HepG2 (cell line): ENCODE measurements at regions not wholly inside any gene's neighbourhood (a gene's known extent, or its start where the extent isn't known, plus 50 kb on each side); places are given as distances from the start of the nearest gene placed in this dataset.

ENCODE experiments used
- HNF4A ChIP-seq: sonication (generic); formaldehyde crosslinking; IDR thresholded peaks from 2 replicates; pipeline ENCODE4 v1.4.0; 2020; ENCODE audit warnings: missing genetic modification reagents
- MAZ ChIP-seq, 2 experiments: sonication (generic) in 1 of 2; formaldehyde crosslinking in 1 of 2; IDR thresholded peaks; 2 replicates each; pipeline versions ENCODE4 v1.5.0 to v1.6.1; 2012 to 2020; ENCODE audit warnings: low read depth in 2 of 2, mild to moderate bottlenecking in 2 of 2, borderline replicate concordance in 1 of 2, improper control_type of control experiment in 1 of 2, low read length in 1 of 2, missing genetic modification reagents in 1 of 2, moderate library complexity in 1 of 2
- POLR2AphosphoS2 ChIP-seq: IDR thresholded peaks from 2 replicates; pipeline ENCODE4 v1.6.1; 2011; ENCODE audit warnings: low read depth, low read length, improper control_type of control experiment
- POLR2AphosphoS5 ChIP-seq: IDR thresholded peaks from 2 replicates; pipeline ENCODE4 v1.6.1; 2012; ENCODE audit warnings: low read depth, low read length
- RFXAP ChIP-seq: sonication (generic); formaldehyde crosslinking; IDR thresholded peaks from 2 replicates; pipeline ENCODE4 v1.4.0; 2020; ENCODE audit warnings: missing genetic modification reagents, borderline replicate concordance
- SCMH1 ChIP-seq: sonication (generic); formaldehyde crosslinking; IDR thresholded peaks from 2 replicates; pipeline ENCODE4 v1.9.0; 2021; ENCODE audit warnings: missing genetic modification reagents, mild to moderate bottlenecking, borderline replicate concordance
- SMAD3 ChIP-seq: sonication (generic); formaldehyde crosslinking; IDR thresholded peaks from 2 replicates; pipeline ENCODE4 v1.4.0; 2020; ENCODE audit warnings: missing genetic modification reagents
- XRCC5 ChIP-seq: fragments of 200-400 bp; formaldehyde crosslinking; optimal IDR thresholded peaks from 2 replicates; pipeline ENCODE3; 2017; ENCODE audit warnings: mild to moderate bottlenecking, low read length
- ZNF207 ChIP-seq: fragments of 450-650 bp; IDR thresholded peaks from 2 replicates; pipeline ENCODE4 v1.6.1; 2016; ENCODE audit warnings: antibody characterized with exemption, borderline replicate concordance
- ZNF260 ChIP-seq: sonication (generic); formaldehyde crosslinking; IDR thresholded peaks from 2 replicates; pipeline ENCODE4 v1.4.0; 2020; ENCODE audit warnings: missing genetic modification reagents, low read depth, mild to moderate bottlenecking, borderline replicate concordance

DNA sequence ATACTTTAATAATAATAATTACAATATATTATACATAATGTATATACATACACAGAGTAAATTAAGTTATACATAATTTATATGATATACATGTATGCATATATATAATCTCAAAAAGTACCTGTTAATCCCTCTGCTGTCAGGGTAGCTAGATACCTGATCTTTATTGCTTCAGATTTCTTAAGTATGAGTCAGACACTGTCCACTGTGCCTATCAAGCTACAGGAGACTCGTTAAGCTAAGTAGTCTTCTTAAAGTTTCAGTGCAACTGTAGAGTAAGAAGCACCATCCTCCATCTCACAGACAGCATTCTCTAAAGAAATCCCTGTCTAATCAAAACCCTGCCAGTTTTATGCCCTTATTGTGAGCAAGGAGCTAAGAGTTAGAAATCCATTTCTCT lies 428.7 kb downstream of the RERGL start:
- no peak for TF ChIP-seq RFXAP (CRISPR knock-in tag)
- TF ChIP-seq POLR2AphosphoS2: no peak
- TF ChIP-seq ZNF260 (CRISPR knock-in tag): no peak
- TF ChIP-seq MAZ (IDR thresholded peaks at IDR 0.05; ENCODE audit: borderline replicate concordance, low read depth, low read length): no peak
- TF ChIP-seq MAZ (CRISPR knock-in tag; IDR thresholded peaks at IDR 0.05; ENCODE audit: low read depth): no peak
- no peak for TF ChIP-seq SMAD3 (CRISPR knock-in tag)
- no peak for TF ChIP-seq HNF4A (CRISPR knock-in tag)
- no peak for TF ChIP-seq ZNF207
- TF ChIP-seq SCMH1 (CRISPR knock-in tag): no peak
- no peak for TF ChIP-seq XRCC5
- TF ChIP-seq POLR2AphosphoS5: no peak
